H9 (cell line): ENCODE measurements at regions not wholly inside any gene's neighbourhood (a gene's known extent, or its start where the extent isn't known, plus 50 kb on each side); places are given as distances from the start of the nearest gene placed in this dataset.

Source experiments
- DNase-seq: peaks from one replicate; pipeline ENCODE4 v3.0.0-alpha.2; 2017
- H2AFZ ChIP-seq: one replicate; pipeline ENCODE4 v1.6.1; 2013; ENCODE audit warnings: mild to moderate bottlenecking, low read length, control low read depth, moderate library complexity
- H2AK5ac ChIP-seq: 2 replicates; pipeline ENCODE4 v1.6.1; 2013; ENCODE audit warnings: low read length, control low read depth, mixed read lengths; ENCODE audit not compliant: insufficient read length
- H2BK120ac ChIP-seq: one replicate; pipeline ENCODE4 v1.6.1; 2013; ENCODE audit warnings: low read depth, mild to moderate bottlenecking, low read length, control low read depth, inconsistent platforms; ENCODE audit not compliant: poor library complexity, severe bottlenecking
- H2BK12ac ChIP-seq: 2 replicates; pipeline ENCODE4 v1.6.1; 2013; ENCODE audit warnings: low read length, control low read depth, mixed read lengths, low read depth; ENCODE audit not compliant: insufficient read length
- H2BK15ac ChIP-seq: 2 replicates; pipeline ENCODE4 v1.6.1; 2013; ENCODE audit warnings: low read depth, low read length, control low read depth
- H2BK20ac ChIP-seq: one replicate; pipeline ENCODE4 v1.6.1; 2013; ENCODE audit warnings: low read depth, mild to moderate bottlenecking, low read length, control low read depth, inconsistent platforms; ENCODE audit not compliant: poor library complexity, severe bottlenecking
- H2BK5ac ChIP-seq: 2 replicates; pipeline ENCODE4 v1.6.1; 2013; ENCODE audit warnings: low read length, control low read depth, mixed read lengths; ENCODE audit not compliant: insufficient read length
- H3K14ac ChIP-seq: 2 replicates; pipeline ENCODE4 v1.6.1; 2013; ENCODE audit warnings: low read length, control low read depth; ENCODE audit not compliant: insufficient read depth
- H3K18ac ChIP-seq: 2 replicates; pipeline ENCODE4 v1.6.1; 2013; ENCODE audit warnings: low read depth, mild to moderate bottlenecking, mixed read lengths, low read length, control low read depth; ENCODE audit not compliant: insufficient read length
- H3K23ac ChIP-seq: 2 replicates; pipeline ENCODE4 v1.6.1; 2013; ENCODE audit warnings: low read length, control low read depth, mixed read lengths, low read depth; ENCODE audit not compliant: insufficient read length
- H3K23me2 ChIP-seq: 2 replicates; pipeline ENCODE4 v1.6.1; 2013; ENCODE audit warnings: low read depth, mild to moderate bottlenecking, mixed read lengths, low read length, control low read depth; ENCODE audit not compliant: insufficient read length, poor library complexity, severe bottlenecking
- H3K27ac ChIP-seq: 2 replicates; pipeline ENCODE4 v1.5.1; 2013; ENCODE audit warnings: low read length, control low read depth, mixed read lengths, low read depth; ENCODE audit not compliant: insufficient read length
- H3K27me3 ChIP-seq: 2 replicates; pipeline ENCODE4 v1.6.1; 2013; ENCODE audit warnings: low read length, control low read depth, inconsistent platforms; ENCODE audit not compliant: insufficient read depth
- H3K4ac ChIP-seq: 2 replicates; pipeline ENCODE4 v1.6.1; 2013; ENCODE audit warnings: low read depth, mild to moderate bottlenecking, control low read depth, inconsistent platforms, low read length, moderate library complexity
- H3K4me1 ChIP-seq: 2 replicates; pipeline ENCODE4 v1.6.1; 2013; ENCODE audit warnings: low read length, control low read depth, inconsistent platforms; ENCODE audit not compliant: insufficient read depth
- H3K4me2 ChIP-seq: 2 replicates; pipeline ENCODE4 v1.6.1; 2013; ENCODE audit warnings: low read length, control low read depth, mixed read lengths; ENCODE audit not compliant: insufficient read length, insufficient read depth
- H3K56ac ChIP-seq: 2 replicates; pipeline ENCODE4 v1.6.1; 2013; ENCODE audit warnings: low read depth, mild to moderate bottlenecking, mixed read lengths, low read length, control low read depth; ENCODE audit not compliant: insufficient read length
- H3K79me1 ChIP-seq: 2 replicates; pipeline ENCODE4 v1.6.1; 2013; ENCODE audit warnings: low read depth, mild to moderate bottlenecking, moderate library complexity, low read length, control low read depth, inconsistent platforms; ENCODE audit not compliant: insufficient read depth, poor library complexity, severe bottlenecking
- H3K79me2 ChIP-seq: 2 replicates; pipeline ENCODE4 v1.6.1; 2013; ENCODE audit warnings: low read length, control low read depth, inconsistent platforms; ENCODE audit not compliant: insufficient read depth
- H3K9ac ChIP-seq: 2 replicates; pipeline ENCODE4 v1.6.1; 2013; ENCODE audit warnings: low read length, control low read depth, mixed read lengths; ENCODE audit not compliant: insufficient read length; ENCODE audit errors: extremely low read depth
- H3K9me3 ChIP-seq: one replicate; pipeline ENCODE4 v1.6.1; 2013; ENCODE audit warnings: low read depth, low read length, inconsistent platforms; ENCODE audit not compliant: control insufficient read depth
- H3T11ph ChIP-seq: one replicate; pipeline ENCODE4 v1.6.1; 2013; ENCODE audit warnings: mild to moderate bottlenecking, low read length, control low read depth, inconsistent platforms
- H4K20me1 ChIP-seq: one replicate; pipeline ENCODE4 v1.6.1; 2013; ENCODE audit not compliant: control insufficient read depth, insufficient read length, insufficient read depth
- H4K5ac ChIP-seq: 2 replicates; pipeline ENCODE4 v1.6.1; 2013; ENCODE audit warnings: low read depth, mild to moderate bottlenecking, mixed read lengths, low read length, control low read depth; ENCODE audit not compliant: insufficient read length
- H4K8ac ChIP-seq: replicated peaks from 2 replicates; pipeline ENCODE4 v1.6.1; 2013; ENCODE audit warnings: low read length, control low read depth, mixed read lengths, low read depth; ENCODE audit not compliant: insufficient read length
- H4K91ac ChIP-seq: 2 replicates; pipeline ENCODE4 v1.6.1; 2013; ENCODE audit warnings: low read depth, mild to moderate bottlenecking, moderate library complexity, mixed read lengths, low read length, control low read depth; ENCODE audit not compliant: insufficient read length
- H3K27ac Mint-ChIP-seq, 3 experiments: 2 replicates in 2 of 3; 3 replicates in 1 of 3; pipeline ENCODE4 v1.8.0; 2020 to 2021; ENCODE audit warnings: mixed read lengths in 3 of 3, mild to moderate bottlenecking in 1 of 3, moderate library complexity in 1 of 3
- H3K27me3 Mint-ChIP-seq: 2 replicates; pipeline ENCODE4 v1.8.0; 2021; ENCODE audit warnings: low read depth, mild to moderate bottlenecking, moderate library complexity, mixed read lengths
- H3K36me3 Mint-ChIP-seq, 3 experiments: 2 replicates in 2 of 3; 3 replicates in 1 of 3; pipeline ENCODE4 v1.8.0; 2020 to 2021; ENCODE audit warnings: low read depth in 3 of 3, mixed read lengths in 3 of 3; ENCODE audit not compliant: insufficient read depth in 1 of 3
- H3K4me1 Mint-ChIP-seq, 2 experiments: 2 replicates each; pipeline ENCODE4 v1.8.0; 2020; ENCODE audit warnings: mixed read lengths in 2 of 2
- H3K4me3 Mint-ChIP-seq, 2 experiments: 2 replicates in 1 of 2; 3 replicates in 1 of 2; pipeline ENCODE4 v1.8.0; 2020 to 2021; ENCODE audit warnings: mild to moderate bottlenecking in 2 of 2, mixed read lengths in 2 of 2, moderate library complexity in 1 of 2
- H3K9me3 Mint-ChIP-seq, 2 experiments: 2 replicates in 1 of 2; 3 replicates in 1 of 2; pipeline ENCODE4 v1.8.0; 2020; ENCODE audit warnings: mild to moderate bottlenecking in 2 of 2, mixed read lengths in 2 of 2, moderate library complexity in 1 of 2
- WGBS: extraction: QIAGEN DNeasy Blood & Tissue Kit; methylation state at CpG from one replicate; pipeline ENCODE4 v1.1.7; 2013; ENCODE audit warnings: missing lambda C conversion rate, low lambda C conversion rate, mixed read lengths; ENCODE audit not compliant: insufficient read length; ENCODE audit errors: extremely low coverage; 5-methylcytosine and 5-hydroxymethylcytosine counted together
- TF ChIP-seq, protein P1 (sequence below): fragments of 200-600 bp; sonication (generic); conservative IDR thresholded peaks from 3 replicates; pipeline ENCODE4 v1.8.0; 2021; ENCODE audit warnings: antibody characterized with exemption, mild to moderate bottlenecking

DNA sequence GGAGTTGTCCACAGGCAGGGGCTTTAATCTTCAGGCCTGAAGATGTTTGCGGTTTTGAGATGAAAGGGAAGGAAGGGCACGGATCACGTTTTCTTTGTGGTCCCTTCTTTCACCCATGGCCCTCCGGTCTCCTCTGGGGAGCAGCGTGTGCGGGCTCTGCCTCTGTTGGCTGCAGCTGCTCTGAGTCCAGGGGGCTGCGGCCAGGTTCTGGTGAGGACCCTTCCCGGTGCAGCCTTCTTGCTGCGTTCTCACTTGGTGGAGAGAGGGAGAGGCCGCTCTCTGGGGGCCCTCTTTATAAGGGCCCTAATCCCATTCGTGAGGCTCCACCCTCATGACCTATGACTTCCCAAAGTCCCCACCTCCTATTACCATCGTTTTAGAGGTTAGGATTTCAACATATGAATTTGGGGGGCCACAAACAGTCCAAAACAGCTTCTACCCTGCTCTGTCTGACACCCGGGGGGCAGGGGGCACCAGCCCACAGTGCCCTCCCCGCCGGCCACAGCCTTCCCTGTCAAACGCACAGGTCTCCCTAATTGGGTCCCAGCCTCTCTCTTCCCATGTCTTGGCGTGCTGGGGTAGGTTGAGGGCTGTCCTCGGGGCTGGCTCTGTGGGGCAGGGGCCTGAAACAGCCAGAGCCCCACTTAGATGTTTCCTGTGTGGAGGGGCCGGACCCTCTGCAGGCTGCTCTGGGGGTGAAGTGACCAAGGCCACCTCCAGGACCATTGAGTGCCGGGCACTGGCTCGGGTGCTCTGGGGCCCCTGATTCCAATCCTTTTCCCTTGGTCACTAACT, 100.1 kb upstream of the C1orf174 start:
- Mint-ChIP-seq H3K27me3 (peaks cover 2% of the 10 kb centered on the region), H3K36me3 (no peaks in the 10 kb centered on the region), H3K9me3 (no peaks in the 10 kb centered on the region), H3K4me3 (no peak overlapping the region), H3K27ac (no peak overlapping the region), H3K4me1 (peaks cover 0 to 9% of the 10 kb centered on the region in 2 experiments; a peak in 1 of 4 replicates)
- H3K14ac ChIP-seq, result no peak overlapping the region; the same call in 1 of the 2 replicates
- no peak overlapping the region for H3T11ph ChIP-seq
- H3K9me3 ChIP-seq, result no peaks in the 10 kb centered on the region
- no peak overlapping the region for H3K56ac ChIP-seq
- H2AK5ac ChIP-seq, result no peak overlapping the region
- H2BK20ac ChIP-seq, result no peak overlapping the region
- no peaks in the 10 kb centered on the region for H3K79me2 ChIP-seq
- no peak overlapping the region for H3K4ac ChIP-seq
- H4K8ac ChIP-seq, result no peak overlapping the region
- H2BK5ac ChIP-seq, result no peak overlapping the region
- DNase-seq, result no peak
- H3K27ac ChIP-seq, result no peak overlapping the region
- H4K5ac ChIP-seq, result no peak overlapping the region
- H2AFZ ChIP-seq, result no peak overlapping the region
- no peak overlapping the region for H3K23ac ChIP-seq
- H3K4me1 ChIP-seq, result no peaks in the 10 kb centered on the region
- peaks cover 2% of the 10 kb centered on the region for H3K23me2 ChIP-seq
- H2BK120ac ChIP-seq, result no peak overlapping the region
- no peak overlapping the region for H3K4me2 ChIP-seq
- no CpG with 5 or more reads among the region's 21 CpGs for WGBS
- no peak overlapping the region for H3K18ac ChIP-seq
- H2BK15ac ChIP-seq, result no peak overlapping the region
- H4K91ac ChIP-seq, result no peak overlapping the region
- no peaks in the 10 kb centered on the region for H3K79me1 ChIP-seq
- no peak overlapping the region for H3K9ac ChIP-seq
- no peaks in the 10 kb centered on the region for H4K20me1 ChIP-seq
- H3K27me3 ChIP-seq, result no peaks in the 10 kb centered on the region
- TF ChIP-seq, protein P1, sequence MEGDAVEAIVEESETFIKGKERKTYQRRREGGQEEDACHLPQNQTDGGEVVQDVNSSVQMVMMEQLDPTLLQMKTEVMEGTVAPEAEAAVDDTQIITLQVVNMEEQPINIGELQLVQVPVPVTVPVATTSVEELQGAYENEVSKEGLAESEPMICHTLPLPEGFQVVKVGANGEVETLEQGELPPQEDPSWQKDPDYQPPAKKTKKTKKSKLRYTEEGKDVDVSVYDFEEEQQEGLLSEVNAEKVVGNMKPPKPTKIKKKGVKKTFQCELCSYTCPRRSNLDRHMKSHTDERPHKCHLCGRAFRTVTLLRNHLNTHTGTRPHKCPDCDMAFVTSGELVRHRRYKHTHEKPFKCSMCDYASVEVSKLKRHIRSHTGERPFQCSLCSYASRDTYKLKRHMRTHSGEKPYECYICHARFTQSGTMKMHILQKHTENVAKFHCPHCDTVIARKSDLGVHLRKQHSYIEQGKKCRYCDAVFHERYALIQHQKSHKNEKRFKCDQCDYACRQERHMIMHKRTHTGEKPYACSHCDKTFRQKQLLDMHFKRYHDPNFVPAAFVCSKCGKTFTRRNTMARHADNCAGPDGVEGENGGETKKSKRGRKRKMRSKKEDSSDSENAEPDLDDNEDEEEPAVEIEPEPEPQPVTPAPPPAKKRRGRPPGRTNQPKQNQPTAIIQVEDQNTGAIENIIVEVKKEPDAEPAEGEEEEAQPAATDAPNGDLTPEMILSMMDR, result no peak
- H2BK12ac ChIP-seq, result no peak overlapping the region
